ENCODE measurements at regions not wholly inside any gene's neighbourhood (a gene's known extent, or its start where the extent isn't known, plus 50 kb on each side); places are given as distances from the start of the nearest gene placed in this dataset.
"Not testable (repeated sequence)": the region's sequence is repeated elsewhere in the genome, so short reads cannot be mapped to it uniquely, and the experiment has no call there.

DNA sequence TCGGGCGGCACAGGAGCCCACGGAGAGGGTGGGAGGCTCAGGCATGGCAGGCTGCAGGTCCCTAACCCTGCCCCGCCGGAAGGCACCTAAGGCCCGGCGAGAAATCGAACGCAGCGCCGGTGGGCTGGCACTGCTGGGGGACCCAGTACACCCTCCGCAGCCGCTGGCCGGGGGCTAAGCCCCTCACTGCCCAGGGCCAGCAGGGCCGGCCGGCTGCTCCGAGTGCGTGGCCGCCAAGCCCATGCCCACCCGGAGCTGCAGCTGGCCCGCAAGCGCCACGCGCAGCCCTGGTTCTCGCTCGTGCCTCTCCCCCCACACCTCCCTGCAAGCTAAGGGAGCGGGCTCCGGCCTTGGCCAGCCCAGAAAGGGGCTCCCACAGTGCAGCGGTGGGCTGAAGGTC is 332.7 kb downstream of the HGF start:
- TF ChIP-seq ZNF274 (IDR thresholded peaks at IDR 0.05; ENCODE audit: low read depth, low read length); YY1 (IDR thresholded peaks at IDR 0.05; ENCODE audit: insufficient read depth, insufficient read length); SUZ12 (IDR thresholded peaks at IDR 0.05; ENCODE audit: extremely low read depth, insufficient read depth, insufficient read length): not testable (repeated sequence)
